Activated CD8-positive, alpha-beta memory T cell treated with anti-CD3 and anti-CD28 coated beads, Interleukin-2, amount 50 U/mL, for 1 hour (primary cell): ENCODE measurements at regions not wholly inside any gene's neighbourhood (a gene's known extent, or its start where the extent isn't known, plus 50 kb on each side); places are given as distances from the start of the nearest gene placed in this dataset.

Experiments used
- DNase-seq: peaks from one replicate; pipeline ENCODE4 v3.0.0-alpha.2; 2020; ENCODE audit errors: extremely low read depth

DNA sequence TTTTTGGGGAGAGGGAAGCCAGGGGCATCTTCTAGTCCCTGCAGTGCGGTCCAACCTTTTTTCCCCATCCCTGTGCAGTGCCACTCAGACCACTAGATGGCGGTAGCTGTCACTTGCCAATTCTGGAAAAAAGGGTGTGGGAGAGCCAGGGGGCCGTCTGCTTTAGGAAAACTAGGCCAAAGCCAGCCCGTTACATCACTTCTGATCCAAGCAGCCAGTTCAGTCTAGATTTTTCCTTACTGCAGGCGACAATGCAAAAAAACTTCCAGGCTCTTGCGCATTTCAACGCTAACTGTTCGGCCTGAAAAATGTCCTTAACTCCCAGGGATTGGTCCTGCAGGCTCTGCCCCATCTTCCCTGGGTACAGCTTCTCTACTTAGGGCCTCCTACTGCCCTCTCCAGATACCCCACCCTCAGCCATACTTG is 69.2 kb upstream of the CES5A start:
- DNase-seq: peak; percentile 1

DNA sequence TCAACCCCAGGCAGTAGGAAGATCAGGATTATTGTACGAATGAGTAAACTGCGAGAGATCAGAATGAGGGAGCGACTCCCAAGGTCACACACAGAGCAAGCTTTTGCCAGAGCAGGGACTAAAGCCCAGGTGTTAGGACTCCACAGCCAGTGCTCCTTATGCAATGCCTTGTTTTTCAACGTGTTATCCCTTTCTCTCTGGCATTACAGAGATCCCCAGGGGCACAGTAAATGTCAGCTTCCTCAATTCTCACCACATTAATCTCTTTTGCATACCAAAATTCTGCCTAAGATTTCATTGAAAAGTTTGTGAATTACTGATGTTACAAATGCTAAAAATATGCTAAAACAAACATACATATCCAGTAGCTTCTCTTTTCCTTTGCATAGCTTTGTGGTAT is 68.1 kb upstream of the CES5A start:
- no peak for DNase-seq

- DNase-seq: no peak
Measured at GRCh38 chr16:55942821-55943220, 67.6 kb upstream of the CES5A start.

DNA sequence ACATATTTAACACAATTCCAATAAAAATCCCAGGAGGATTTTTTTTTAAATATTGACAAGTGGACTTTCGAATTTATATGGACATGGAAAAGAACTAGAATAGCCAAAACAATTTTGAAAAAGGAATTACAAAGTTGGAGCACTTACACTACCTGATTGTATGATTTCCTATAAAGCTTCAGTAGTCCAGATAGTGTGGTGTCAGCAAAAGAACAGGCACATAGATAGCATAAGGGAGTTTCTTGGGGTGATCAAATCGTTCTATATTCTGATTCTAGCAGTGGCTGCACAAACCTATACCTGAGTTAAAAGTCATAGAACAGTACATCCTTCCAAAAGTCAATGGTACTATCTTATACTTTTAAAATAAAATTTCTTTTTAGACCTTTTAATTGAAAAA is 66.4 kb upstream of the CES5A start:
- no peak for DNase-seq

- no peak for DNase-seq
Measured at GRCh38 chr16:55938126-55938525, 63.0 kb upstream of the CES5A start.

GRCh38 chr16:55933038-55933437 is 57.9 kb upstream of the CES5A start:
- DNase-seq: no peak

DNA sequence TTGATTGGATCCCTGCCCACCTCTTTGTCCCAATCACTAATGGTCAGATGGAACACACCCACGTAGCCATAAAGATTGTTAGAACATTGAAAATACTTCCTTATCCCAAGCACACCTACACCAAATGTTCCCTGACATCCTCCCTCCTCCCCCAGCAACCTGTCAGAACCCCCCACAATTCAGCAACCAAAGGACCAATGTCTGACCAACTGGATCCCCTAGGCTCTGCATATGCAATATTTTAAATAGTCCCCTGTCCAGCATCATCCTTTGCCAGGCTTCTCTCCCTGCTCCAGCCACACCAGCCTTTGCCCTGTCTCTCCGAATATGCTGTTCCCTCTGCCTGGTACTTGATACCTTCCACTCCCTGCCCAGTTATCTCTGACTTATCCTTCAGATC is 54.9 kb upstream of the CES5A start:
- DNase-seq: no peak

- no peak for DNase-seq
Measured at GRCh38 chr16:55929181-55929580, 54.0 kb upstream of the CES5A start.

DNA sequence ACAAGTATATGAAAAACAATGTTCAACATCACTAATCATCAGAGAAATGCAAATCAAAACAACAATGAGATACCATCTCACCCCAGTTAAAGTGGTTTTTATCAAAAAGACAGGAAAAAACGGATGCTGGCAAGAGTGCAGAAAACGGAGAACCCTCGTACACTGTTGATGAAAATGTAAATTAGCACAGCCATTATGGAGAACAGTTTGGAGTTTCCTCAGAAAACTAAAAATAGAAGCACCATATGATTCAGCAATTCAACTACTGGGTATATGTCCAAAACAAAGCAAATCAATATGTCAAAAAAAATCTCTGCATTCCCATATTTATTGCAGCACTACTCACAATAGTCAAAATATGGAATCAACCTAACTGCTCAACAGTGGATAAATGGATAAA is 50.1 kb upstream of the CES5A start:
- DNase-seq: no peak
